Neural cell (in vitro differentiated cells): ENCODE measurements at regions not wholly inside any gene's neighbourhood (a gene's known extent, or its start where the extent isn't known, plus 50 kb on each side); places are given as distances from the start of the nearest gene placed in this dataset.

ENCODE experiments used
- H2AFZ ChIP-seq: fragments of 200-600, 300-800 bp; sonication (generic), shearing (Covaris generic); 2 replicates; pipeline ENCODE4 v1.6.0; 2014; ENCODE audit warnings: low read depth, mild to moderate bottlenecking, antibody characterized with exemption, low read length, moderate library complexity
- H3F3A ChIP-seq: fragments of 200-600 bp; shearing (Covaris generic); 2 replicates; pipeline ENCODE4 v1.6.1; 2016; ENCODE audit warnings: mild to moderate bottlenecking, moderate library complexity, mixed read lengths, antibody characterized with exemption, low read length; ENCODE audit not compliant: insufficient read depth, poor library complexity, severe bottlenecking
- H3K27ac ChIP-seq: fragments of 200-600, 300-800 bp; sonication (generic), shearing (Covaris generic); 2 replicates; pipeline ENCODE4 v1.5.1; 2014; ENCODE audit warnings: mild to moderate bottlenecking, low read length, moderate library complexity
- H3K27me3 ChIP-seq: fragments of 300-800, 200-600 bp; sonication (generic), shearing (Covaris generic); 2 replicates; pipeline ENCODE4 v1.6.0; 2014; ENCODE audit warnings: mild to moderate bottlenecking, low read depth, low read length, moderate library complexity; ENCODE audit not compliant: insufficient read depth
- H3K36me3 ChIP-seq: fragments of 300-800, 200-600 bp; sonication (generic), shearing (Covaris generic); 2 replicates; pipeline ENCODE4 v1.5.1; 2014; ENCODE audit warnings: mild to moderate bottlenecking, antibody characterized with exemption, low read length, moderate library complexity; ENCODE audit not compliant: insufficient read depth
- H3K4me2 ChIP-seq: fragments of 300-800, 200-600 bp; sonication (generic), shearing (Covaris generic); 2 replicates; pipeline ENCODE4 v1.6.0; 2014; ENCODE audit warnings: mild to moderate bottlenecking, low read length
- H3K4me3 ChIP-seq: fragments of 300-800, 200-600 bp; sonication (generic), shearing (Covaris generic); 2 replicates; pipeline ENCODE4 v1.5.1; 2014; ENCODE audit warnings: mild to moderate bottlenecking, low read length, moderate library complexity
- H3K79me2 ChIP-seq: fragments of 200-600 bp; shearing (Covaris generic); replicated peaks from 2 replicates; pipeline ENCODE4 v1.6.0; 2014; ENCODE audit warnings: mild to moderate bottlenecking, low read length, moderate library complexity; ENCODE audit not compliant: insufficient read depth
- H3K9ac ChIP-seq: fragments of 300-800, 200-600 bp; sonication (generic), shearing (Covaris generic); 2 replicates; pipeline ENCODE4 v1.6.1; 2016; ENCODE audit warnings: mild to moderate bottlenecking, low read length, mixed read lengths
- H3K9me2 ChIP-seq: fragments of 200-600 bp; shearing (Covaris generic); 2 replicates; pipeline ENCODE4 v1.6.1; 2016; ENCODE audit warnings: mild to moderate bottlenecking, low read length, mixed read lengths; ENCODE audit not compliant: insufficient read depth
- H3K9me3 ChIP-seq: fragments of 200-600, 300-800 bp; sonication (generic), shearing (Covaris generic); 2 replicates; pipeline ENCODE4 v1.6.1; 2016; ENCODE audit warnings: mild to moderate bottlenecking, mixed run types, low read length, moderate library complexity, mixed read lengths
- H4K20me1 ChIP-seq: fragments of 200-600 bp; shearing (Covaris generic); 2 replicates; pipeline ENCODE4 v1.6.1; 2016; ENCODE audit warnings: mild to moderate bottlenecking, mixed run types; ENCODE audit not compliant: insufficient read depth
- EP300 ChIP-seq: fragments of 450-650 bp; conservative IDR thresholded peaks from 2 replicates; pipeline ENCODE4 v1.6.1; 2014; ENCODE audit warnings: antibody characterized with exemption, mild to moderate bottlenecking, moderate library complexity; ENCODE audit not compliant: poor library complexity, severe bottlenecking
- EZH2 ChIP-seq: fragments of 200-600, 300-800 bp; shearing (Covaris generic), sonication (generic); IDR thresholded peaks from 2 replicates; pipeline ENCODE4 v1.6.1; 2014; ENCODE audit warnings: antibody characterized with exemption, low read length, borderline replicate concordance, mild to moderate bottlenecking; ENCODE audit not compliant: insufficient read depth, poor library complexity, severe bottlenecking
- MXI1 ChIP-seq: fragments of 450-650 bp; conservative IDR thresholded peaks from 2 replicates; pipeline ENCODE4 v1.6.1; 2014; ENCODE audit warnings: antibody characterized with exemption, mild to moderate bottlenecking; ENCODE audit not compliant: poor library complexity, severe bottlenecking
- POLR2AphosphoS5 ChIP-seq: IDR thresholded peaks from 2 replicates; pipeline ENCODE4 v1.6.1; 2012
- RAD21 ChIP-seq: fragments of 450-650 bp; conservative IDR thresholded peaks from 2 replicates; pipeline ENCODE4 v1.6.1; 2014; ENCODE audit warnings: antibody characterized with exemption, mild to moderate bottlenecking, moderate library complexity
- REST ChIP-seq: IDR thresholded peaks from 2 replicates; pipeline ENCODE4 v1.6.1; 2012; ENCODE audit warnings: borderline replicate concordance
- SMC3 ChIP-seq: fragments of 450-650 bp; conservative IDR thresholded peaks from 2 replicates; pipeline ENCODE4 v1.6.1; 2014; ENCODE audit warnings: antibody characterized with exemption, mild to moderate bottlenecking, moderate library complexity; ENCODE audit not compliant: poor library complexity
- TAF1 ChIP-seq: IDR thresholded peaks from 2 replicates; pipeline ENCODE4 v1.6.1; 2012; ENCODE audit warnings: low read depth
- TF ChIP-seq, protein P1 (sequence below): fragments of 450-650 bp; IDR thresholded peaks from 2 replicates; pipeline ENCODE4 v1.5.1; 2014; ENCODE audit warnings: antibody characterized with exemption, mild to moderate bottlenecking, moderate library complexity; ENCODE audit not compliant: poor library complexity, severe bottlenecking

DNA sequence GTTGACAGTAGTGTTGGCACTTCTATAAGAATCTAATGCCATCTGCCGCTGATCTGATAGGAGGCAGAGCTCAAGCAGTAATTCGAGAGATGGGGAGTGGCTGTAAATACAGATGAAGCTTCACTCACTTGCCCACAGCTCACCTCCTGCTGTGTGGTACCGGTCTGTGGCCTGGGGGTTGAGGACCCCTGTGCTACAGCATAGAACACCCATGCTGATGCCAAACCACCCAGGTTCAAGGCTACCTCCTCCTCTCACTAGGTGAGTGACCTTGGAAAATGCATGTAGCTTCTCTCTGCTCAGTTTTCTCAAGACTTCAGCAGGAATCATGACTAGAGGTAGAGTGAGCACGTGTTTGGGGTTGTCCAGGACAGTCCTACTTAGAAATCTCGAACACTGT, 263.4 kb downstream of the SH3BP4 start:
- no peaks in the 10 kb centered on the region for H3K9me3 ChIP-seq
- H3K9me2 ChIP-seq: no peaks in the 10 kb centered on the region
- H3K4me3 ChIP-seq: no peak overlapping the region
- H3K27ac ChIP-seq: no peak overlapping the region
- H3K36me3 ChIP-seq: no peaks in the 10 kb centered on the region
- H3K4me2 ChIP-seq: no peak overlapping the region
- H4K20me1 ChIP-seq: no peaks in the 10 kb centered on the region
- TF ChIP-seq TAF1: no peak
- no peak for TF ChIP-seq RAD21
- no peak overlapping the region for H2AFZ ChIP-seq
- no peaks in the 10 kb centered on the region for H3K79me2 ChIP-seq
- H3K9ac ChIP-seq: no peak overlapping the region
- H3K27me3 ChIP-seq: no peaks in the 10 kb centered on the region
- H3F3A ChIP-seq: peaks cover 3% of the 10 kb centered on the region

DNA sequence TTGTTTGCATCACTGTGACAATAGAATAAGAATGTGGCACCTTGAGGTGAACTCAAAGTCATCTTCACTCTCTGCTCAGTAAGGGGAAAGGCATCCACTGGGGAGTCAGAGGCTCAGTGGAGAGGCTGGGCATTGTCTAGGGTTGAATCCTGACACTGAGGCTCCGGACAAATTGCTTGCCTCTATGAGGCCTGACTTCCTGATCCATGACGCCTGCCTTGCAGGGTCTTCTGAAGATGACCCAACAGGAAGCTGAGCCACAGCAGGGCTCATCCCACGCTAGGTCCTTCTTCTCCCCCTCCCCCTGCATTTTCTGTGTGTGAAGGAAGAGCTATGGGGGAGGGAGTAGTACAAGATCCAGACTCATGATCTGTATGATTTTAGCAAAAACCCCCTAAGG, 265.1 kb downstream of the SH3BP4 start:
- TF ChIP-seq MXI1 (no peak), REST (no peak), TAF1 (no peak), POLR2AphosphoS5 (no peak), EP300 (no peak), RAD21 (no peak), EZH2 (no peak), SMC3 (no peak)
- TF ChIP-seq, protein P1, sequence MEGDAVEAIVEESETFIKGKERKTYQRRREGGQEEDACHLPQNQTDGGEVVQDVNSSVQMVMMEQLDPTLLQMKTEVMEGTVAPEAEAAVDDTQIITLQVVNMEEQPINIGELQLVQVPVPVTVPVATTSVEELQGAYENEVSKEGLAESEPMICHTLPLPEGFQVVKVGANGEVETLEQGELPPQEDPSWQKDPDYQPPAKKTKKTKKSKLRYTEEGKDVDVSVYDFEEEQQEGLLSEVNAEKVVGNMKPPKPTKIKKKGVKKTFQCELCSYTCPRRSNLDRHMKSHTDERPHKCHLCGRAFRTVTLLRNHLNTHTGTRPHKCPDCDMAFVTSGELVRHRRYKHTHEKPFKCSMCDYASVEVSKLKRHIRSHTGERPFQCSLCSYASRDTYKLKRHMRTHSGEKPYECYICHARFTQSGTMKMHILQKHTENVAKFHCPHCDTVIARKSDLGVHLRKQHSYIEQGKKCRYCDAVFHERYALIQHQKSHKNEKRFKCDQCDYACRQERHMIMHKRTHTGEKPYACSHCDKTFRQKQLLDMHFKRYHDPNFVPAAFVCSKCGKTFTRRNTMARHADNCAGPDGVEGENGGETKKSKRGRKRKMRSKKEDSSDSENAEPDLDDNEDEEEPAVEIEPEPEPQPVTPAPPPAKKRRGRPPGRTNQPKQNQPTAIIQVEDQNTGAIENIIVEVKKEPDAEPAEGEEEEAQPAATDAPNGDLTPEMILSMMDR: no peak
- H3K9me3 ChIP-seq: no peaks in the 10 kb centered on the region
- H3K36me3 ChIP-seq: no peaks in the 10 kb centered on the region
- no peaks in the 10 kb centered on the region for H3K27me3 ChIP-seq
- H3K9me2 ChIP-seq: no peaks in the 10 kb centered on the region
- H3K79me2 ChIP-seq: no peaks in the 10 kb centered on the region
- H3F3A ChIP-seq: peaks cover 3% of the 10 kb centered on the region
- H2AFZ ChIP-seq: no peak overlapping the region
- H3K9ac ChIP-seq: no peak overlapping the region
- no peaks in the 10 kb centered on the region for H4K20me1 ChIP-seq
- no peak overlapping the region for H3K4me2 ChIP-seq
- H3K4me3 ChIP-seq: no peak overlapping the region
- no peak overlapping the region for H3K27ac ChIP-seq

DNA sequence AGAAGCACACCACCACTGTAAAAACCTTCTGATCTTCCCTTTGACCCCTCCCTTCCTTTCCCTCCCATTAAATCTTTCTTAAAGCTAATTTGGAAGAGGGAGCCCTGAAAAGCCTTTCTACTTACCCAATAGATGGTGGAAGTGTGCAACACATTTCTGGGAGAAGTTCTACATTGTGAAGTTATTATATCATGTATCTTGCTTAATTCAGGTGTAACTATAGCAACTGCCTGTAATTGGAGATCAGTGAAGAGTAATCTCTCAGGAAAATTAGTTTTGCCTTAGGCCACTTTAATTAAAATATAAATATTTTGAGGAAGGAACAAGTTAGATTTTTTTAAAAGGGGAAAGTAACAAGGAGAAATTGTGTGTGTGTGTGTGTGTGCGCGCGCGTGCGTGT, 266.0 kb downstream of the SH3BP4 start:
- TF ChIP-seq MXI1 (no peak), POLR2AphosphoS5 (no peak), RAD21 (no peak), EP300 (no peak), EZH2 (no peak), TAF1 (no peak), SMC3 (no peak)
- TF ChIP-seq, protein P1: no peak
- H3K27ac ChIP-seq: no peak overlapping the region

More for the DNA sequence above, 266.0 kb downstream of the SH3BP4 start:
- Histone ChIP-seq H3F3A (peaks cover 3% of the 10 kb centered on the region), H3K9me3 (no peaks in the 10 kb centered on the region), H3K36me3 (no peaks in the 10 kb centered on the region), H3K4me2 (no peak overlapping the region), H2AFZ (no peak overlapping the region), H3K9me2 (no peaks in the 10 kb centered on the region), H3K79me2 (no peaks in the 10 kb centered on the region), H3K9ac (no peak overlapping the region), H3K4me3 (no peak overlapping the region), H3K27me3 (no peaks in the 10 kb centered on the region), H4K20me1 (no peaks in the 10 kb centered on the region)
